NCI-H510A (cell line): ENCODE measurements at regions not wholly inside any gene's neighbourhood (a gene's known extent, or its start where the extent isn't known, plus 50 kb on each side); places are given as distances from the start of the nearest gene placed in this dataset.

Experiments used
- DNase-seq: peaks from one replicate; lab custom pipeline; 2025; lab: John Stamatoyannopoulos, UW

DNA sequence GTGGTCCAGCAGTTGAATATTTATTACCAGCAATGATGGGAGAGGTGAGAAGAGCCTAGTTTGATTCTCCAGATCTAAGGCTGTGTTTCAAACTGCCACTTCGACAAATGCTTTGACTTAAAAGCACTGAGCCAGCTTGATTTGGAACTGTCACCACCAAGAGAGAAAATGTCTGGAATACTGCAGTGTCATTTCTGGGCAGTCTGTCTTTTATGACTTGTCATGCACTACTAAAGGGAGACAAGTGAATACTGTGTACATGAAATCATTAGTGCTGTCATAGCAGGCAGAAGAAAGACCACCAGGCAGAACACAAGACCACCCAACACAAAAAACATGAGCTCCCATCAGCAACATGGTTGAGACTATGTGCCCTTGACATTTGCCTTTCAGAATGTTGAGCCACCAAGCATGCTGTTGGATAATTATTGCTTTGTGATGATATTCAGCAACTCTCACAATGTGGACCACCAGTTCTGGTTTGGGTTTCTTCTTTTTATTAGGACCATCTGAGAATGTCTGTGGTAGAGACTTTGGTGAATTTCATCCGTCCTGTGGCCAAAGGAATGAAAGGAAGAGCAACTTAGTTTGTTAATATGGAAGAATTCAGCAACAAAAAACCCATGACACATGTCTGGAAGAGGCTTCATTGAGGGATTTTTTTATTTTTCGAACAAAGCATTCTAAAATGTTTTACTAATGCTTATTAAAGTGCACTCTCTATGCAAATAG, 125.8 kb downstream of the NTMT2 start:
- DNase-seq: no peak

DNA sequence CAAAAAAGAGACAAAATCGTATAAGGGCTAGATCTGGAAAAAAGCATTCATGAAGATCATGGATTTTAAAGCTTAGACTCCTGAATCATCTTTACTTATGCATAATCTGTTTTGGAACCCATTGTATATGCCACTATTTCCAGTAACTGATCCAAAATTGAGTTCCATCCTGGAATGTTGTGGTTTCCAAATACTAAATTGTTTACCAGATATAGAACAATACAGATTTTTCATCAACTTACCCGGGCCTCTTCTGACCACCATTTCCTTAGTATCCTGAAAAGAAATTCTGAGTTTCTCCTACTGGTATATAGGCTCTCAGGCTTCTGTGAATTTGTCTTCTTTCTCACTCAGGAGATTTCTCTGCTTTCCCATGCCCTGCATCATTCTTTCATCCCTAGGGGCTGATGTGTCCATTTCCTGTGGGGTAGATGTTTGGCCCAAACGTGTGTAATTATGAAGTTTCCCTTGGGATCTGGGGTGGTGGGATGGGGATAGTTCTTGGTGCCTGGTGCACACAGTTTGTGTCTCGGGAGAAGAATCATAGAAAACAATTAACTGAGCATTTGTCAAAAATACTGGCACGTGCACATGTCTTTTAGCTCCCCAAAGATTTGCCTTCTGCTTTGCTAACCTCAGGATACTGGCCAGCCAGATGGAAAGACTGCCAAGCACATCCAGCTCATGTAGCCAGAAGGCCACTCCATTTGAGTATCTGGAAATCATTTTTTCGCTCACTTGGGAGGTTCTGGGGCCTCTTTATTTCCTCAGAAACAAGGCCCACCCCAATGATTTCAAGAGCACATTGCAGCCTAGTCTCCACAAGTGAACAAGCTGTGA, 127.8 kb downstream of the NTMT2 start:
- DNase-seq: no peak

DNA sequence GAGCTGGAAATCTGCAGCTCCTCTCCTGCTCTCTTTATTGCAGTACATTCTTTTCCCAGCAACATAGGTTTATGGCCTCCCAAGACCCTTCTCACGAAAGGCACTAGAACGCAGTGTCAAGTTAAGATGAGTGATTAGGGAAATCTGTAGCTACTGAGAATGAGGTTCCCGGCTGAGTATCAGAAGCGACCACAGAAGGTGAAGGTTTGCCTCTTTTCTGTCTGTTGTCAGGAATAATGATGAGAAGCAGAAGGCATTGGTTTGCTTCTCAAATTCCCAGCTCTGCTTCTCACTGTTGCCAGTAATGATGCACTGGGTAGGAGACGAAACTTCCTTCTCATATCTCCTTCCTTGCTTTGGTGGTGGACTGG, 128.4 kb downstream of the NTMT2 start:
- DNase-seq: no peak

DNA sequence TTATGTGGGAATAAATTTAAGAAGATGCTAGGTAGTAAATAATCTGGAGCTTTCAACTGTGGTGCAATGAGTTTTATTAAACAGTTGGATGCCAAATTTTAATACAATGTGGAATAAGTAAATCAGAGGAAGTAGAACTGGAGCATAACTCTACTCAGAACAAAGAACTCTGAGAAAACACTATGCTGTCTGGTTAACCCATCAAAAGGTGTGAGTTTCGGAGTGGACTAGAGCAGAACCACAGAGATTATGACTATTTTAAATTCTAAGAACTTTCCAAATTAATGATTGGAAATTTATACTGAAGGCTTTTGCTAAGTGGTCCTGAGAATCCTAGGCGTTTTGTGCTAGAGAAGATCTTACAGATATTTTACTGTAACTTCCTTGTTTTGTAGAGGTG, 132.2 kb downstream of the NTMT2 start:
- no peak for DNase-seq

DNA sequence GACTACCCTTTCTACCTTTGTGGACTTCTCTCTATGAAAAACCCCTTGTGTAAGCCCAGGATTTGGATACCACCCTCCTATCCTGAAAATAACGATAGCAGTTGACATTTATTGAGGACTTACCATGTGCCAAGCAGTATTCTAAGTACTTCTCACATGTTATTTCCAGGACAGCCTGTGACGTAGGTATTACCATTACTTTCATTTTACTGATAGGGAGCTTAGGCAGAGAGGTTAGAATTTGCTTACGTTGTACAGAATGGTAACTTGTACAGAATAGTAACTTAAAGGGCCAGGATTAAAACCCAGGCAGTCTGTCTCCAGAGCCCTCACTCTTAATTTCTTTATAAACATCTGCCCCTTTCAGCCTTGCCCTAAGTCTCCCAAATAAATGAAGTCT, 138.3 kb downstream of the NTMT2 start:
- no peak for DNase-seq

DNA sequence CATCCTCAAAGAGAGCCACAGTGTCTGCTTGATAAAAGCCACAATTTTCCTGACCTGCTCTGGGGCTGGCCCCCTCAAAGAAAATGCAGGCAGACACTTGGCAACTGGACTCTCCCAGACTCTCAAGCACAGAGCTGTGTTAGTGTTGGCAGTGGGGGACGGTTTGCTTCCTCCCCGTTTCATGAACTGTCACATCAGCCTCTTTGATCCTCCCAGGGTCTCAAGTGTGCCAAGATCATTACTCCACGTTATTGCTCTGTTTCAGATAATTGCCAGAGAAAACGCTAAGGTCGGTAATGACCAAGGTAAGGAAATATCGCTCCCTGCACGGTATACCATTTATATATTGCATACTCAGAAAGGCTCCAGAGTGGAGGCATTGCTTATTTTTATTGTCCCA, 138.8 kb downstream of the NTMT2 start:
- no peak for DNase-seq

DNA sequence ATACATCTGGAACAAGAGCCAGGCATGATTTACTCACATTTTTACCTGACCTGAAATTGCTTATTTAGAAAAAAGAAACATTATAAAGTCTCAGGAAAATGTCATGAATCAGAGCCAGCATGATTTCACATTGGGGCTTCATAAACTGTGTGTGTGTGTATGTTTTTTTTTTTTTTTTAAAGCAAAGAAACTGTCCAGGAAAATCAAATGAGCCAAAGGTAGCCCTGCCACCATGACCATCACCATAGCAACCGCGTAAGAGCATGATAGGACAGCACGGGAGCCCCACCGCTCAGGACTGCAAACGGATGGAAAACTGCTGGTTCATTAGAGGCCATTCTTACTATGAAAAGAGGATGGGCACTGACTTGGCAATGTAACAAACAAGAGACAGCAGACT, 139.2 kb downstream of the NTMT2 start:
- DNase-seq: no peak

DNA sequence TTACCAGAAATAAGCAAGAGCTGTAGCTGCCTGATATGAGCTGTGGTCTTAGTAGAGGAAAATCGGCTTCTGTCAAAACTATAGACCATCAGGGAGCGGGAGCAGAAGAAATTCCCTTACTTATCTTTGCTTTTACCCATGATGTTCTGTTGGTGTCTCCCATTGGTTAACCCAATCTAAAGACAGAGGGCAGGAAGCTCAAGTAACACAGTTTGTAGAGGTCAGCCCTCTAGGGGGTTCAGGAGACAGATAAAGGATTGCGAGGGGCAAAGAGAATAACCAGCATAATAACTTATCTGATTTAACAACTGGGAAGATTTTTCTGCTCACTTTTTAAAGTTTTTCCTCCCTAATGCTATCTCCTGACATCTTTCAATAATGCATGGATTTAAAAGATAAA, 142.4 kb downstream of the NTMT2 start:
- DNase-seq: no peak

DNA sequence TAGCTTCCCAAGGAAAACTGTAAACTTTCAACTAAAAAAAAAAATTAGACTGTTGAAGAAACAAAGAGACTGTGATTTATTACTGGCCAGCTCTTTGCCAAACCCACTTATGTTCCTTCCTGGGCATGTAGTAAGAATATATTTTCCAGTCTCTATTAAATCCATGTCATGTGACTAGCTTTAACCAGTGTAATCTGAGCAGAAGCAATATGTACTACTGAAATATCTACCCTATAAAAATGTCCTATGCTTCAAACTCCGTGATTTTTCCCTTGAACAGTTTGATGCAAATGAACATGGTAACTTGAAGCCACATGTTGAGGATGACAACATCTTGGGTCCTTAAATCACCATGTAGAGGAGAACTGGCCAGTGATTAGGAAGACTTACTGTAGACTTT, 144.5 kb downstream of the NTMT2 start:
- no peak for DNase-seq

DNA sequence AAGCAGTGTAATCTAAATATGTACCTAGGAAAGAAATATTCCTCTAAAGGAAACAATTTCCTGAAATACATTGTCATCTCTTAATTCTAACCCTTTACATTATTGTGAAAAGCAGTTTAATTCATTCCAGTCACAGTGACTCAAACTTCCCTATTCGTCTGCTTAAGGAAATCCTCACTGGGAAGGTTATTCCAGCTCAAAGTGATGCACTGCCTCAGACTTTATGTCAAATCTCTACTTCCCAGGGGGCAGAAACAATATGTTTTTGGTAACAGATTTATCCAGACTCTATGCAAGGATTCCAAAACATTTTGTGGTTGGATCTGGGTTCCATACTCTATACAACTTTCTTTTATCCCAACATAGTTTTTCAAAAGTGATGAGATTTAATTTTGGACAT, 145.2 kb downstream of the NTMT2 start:
- DNase-seq: no peak

DNA sequence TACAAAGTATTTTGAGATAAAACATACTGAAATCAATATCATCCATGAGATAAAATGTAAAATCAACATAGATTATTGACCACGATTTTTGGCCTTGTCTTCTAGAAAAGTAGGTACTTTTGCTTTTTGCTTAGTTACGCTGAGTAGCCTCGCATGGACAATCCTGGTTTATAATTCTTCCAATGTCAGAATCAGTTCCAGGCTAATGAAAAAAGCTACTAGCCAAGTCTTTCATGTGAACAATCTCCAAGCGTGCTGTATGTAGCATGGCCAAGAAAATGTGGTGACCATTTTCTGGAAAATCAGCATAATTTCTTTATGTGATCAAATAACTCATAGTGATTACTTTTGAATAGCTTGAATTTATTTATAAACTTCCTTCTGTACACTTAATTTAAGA, 145.8 kb downstream of the NTMT2 start:
- DNase-seq: no peak

DNA sequence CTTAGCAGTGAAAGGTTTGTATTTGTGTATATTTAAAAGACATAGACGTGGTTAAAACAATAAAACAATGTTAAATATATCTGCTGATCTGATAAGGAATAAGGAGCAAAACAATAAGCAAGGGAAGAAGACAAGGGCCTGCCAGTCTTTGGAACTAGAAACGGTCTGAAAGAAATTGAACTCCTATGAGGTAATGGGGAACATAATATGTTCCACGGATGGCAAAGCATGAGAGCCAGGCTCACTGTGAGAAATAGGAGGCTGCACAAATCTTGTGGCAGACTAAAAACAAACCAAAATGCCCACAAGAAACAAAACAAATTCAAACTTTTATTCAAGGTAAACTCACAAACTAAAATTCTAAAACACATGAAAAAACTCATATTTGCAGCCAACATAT, 150.5 kb downstream of the NTMT2 start:
- DNase-seq: no peak

DNA sequence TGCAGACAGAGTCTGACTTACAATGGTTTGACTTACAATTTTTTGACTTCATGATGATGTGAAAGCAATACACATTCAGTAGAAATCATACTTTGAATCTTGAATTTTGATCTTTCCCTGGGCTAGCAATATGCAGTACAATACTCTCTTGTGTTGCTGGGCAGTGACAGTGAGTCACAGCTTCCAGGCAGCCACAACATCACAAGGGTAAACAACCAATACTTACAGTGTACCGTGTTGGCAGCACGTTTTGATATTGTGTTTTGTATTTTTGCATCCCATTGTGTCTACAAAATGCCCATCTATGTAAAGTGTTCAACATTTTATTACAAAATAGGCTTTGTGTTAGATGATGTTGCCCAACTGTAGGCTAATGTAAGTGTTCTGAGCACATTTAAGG, 150.9 kb downstream of the NTMT2 start:
- no peak for DNase-seq

DNA sequence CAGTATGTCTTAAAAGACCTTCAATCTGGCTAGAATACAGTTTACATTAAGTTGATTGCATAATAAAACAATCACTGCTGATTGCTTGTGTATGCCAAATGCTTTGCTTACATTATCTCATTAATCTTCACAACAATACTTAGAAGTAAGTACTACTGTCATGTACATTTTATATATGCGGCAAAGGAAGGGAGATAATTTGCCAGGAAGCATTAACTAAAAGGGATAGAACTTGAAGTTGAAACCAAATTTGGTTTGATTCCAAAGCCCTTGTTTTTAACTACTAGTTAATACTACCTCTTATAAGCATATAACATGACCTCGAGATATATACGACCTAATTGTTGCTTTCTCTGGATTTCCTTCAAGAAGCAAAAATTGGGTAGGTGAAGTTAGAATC, 155.8 kb downstream of the NTMT2 start:
- no peak for DNase-seq

DNA sequence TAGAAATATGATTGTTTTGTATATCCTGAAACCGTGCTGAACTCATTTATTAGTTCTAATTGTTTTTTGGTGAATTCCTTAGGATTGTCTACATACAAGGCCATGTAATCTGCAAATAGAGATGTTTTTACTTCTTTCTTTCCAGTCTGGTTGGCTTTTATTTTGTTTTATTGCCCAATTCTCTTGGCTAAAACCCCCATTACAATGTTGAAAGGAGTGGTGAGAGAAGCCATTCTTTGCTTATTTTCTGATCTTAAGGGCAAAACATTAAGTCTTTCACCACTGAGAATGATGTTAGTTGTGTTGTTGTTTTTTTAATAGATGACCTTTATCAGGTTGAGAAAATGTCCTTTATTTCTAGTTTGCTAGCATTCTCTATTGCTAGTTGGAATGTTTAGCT, 157.3 kb downstream of the NTMT2 start:
- no peak for DNase-seq

DNA sequence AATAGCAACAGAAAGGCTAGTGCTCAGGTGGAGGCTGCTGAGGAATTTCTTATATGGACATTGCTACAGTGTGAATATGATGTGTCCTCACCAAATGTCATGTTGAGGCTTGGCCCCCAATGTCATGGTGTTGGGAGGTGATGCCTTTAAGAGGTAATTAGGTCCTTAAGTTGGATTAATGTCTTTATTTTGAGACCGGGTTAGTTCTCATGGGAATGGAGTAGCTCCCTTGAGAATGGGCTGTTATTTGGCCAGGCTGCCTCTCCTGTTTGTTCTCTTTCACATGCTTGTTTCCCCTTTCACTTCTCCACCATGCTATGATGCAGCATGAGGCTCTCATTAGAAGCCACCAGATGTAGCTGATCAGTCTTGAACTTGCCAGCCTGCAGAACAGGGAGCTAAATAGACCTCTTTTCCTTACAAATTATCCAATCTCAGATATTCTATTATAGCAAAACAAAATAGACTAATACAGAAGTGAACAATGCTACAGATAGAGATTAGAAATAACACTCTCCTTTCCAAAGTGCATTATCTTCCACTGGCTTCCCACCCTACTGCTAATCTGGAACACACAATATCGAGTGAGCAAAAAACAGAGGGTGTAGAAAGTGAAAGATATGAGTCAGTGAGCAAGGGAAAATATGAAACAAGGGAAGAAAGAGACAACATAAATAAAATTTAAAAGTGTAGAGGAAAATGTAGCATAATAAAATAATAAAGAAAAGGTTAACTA, 160.2 kb downstream of the NTMT2 start:
- no peak for DNase-seq

DNA sequence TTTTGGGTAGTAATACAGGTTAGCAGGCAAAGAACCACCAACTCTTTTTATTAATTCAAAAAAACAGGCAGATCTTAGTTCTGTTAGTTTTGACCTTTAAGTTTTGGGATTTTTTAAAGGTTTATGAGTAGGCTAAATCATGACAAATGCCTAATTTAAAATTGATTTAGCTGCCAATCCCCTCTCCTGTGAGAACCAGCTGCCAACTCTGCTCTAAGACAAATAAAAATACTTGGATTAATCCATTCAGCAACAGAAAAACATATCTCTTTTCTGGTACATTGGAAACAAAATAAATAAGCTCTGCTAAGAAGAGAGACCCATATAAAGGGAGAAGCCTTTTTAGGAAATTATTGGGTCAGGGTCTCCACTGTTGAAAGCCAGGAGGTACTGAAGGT, 160.8 kb downstream of the NTMT2 start:
- no peak for DNase-seq

DNA sequence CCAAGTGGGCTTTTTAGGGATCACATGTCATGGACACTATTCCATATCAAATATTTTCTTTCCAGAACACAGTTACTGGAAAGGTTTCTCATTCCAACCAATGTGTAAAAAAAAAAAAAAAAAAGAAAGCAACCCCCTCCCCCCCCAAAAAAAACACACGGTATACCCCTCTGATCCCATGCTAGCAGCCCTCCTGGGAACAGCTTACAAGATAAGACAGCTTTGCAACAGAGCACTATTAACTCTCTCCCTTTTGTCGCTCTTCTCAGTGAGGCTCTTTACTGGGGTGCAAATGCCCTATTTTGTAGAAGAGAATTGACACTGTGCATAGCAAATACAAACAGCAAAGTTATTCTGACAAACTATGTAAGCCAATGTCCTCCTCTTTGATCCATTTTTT, 161.2 kb downstream of the NTMT2 start:
- no peak for DNase-seq

DNA sequence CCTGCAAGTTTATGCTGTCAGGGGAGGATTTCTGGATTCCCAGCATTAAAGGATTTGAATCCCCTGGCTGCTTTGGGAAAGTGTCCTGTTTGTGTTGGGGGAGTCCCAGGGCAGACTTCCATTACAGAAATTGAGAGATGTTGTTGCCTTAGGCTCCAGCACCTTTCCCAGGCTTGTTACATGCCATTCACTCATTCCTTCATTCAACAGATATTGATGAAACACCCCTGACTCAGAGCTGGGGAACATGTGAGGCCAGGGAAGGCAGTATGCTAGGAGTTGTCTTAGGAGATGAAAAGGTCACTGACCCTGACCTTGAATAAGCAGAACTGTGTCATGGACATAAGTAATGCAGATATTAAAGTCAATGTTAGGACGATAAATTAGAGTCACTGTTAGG, 161.7 kb downstream of the NTMT2 start:
- no peak for DNase-seq

DNA sequence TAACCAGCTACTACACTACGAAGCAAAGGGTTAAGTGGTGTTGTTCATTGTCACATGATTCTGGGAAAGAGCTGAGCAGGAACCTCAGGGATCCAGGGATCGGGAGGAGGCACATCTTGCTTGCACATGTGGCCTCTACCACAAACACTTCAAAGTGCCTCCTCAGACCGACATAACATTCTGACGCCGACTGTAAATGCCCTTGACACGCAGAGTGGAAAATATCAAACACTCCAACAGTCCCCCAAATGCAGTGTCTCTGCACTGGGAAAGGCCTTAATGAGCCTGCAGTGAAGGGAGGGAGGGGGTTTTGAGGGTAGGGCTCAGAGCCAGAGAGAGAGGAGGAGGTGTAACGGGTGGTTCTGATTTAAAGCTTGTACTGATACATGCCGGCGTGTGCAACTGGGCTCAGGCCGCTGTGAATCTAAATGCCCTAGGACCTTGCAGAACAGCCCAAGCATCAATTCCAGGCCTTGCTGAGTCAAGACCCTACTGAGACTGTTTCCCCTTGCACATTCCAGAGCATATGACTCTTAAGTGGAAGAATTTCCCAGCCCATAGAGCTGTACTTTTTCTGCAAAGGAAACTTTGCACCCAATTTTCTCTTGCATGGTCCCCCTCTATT, 163.7 kb downstream of the NTMT2 start:
- DNase-seq: peak; percentile 4

DNA sequence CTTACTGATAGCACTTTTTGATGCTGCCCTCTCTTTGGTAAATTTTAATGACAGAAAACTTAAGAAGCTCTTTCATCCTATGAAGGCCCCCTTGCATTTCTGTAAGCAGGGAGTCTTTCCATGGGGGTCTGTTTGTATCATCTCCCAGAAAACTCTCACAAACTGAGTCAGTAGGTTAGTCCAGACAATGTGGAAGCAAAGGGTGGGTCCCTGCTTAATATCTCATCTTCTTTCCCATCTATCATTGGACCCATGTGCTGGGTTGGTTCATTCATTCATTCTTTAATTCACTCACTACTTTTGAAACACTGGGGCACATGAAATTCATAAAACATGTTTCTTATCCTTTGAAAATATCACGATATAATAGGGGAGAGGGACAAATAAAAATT, 164.3 kb downstream of the NTMT2 start:
- DNase-seq: no peak

DNA sequence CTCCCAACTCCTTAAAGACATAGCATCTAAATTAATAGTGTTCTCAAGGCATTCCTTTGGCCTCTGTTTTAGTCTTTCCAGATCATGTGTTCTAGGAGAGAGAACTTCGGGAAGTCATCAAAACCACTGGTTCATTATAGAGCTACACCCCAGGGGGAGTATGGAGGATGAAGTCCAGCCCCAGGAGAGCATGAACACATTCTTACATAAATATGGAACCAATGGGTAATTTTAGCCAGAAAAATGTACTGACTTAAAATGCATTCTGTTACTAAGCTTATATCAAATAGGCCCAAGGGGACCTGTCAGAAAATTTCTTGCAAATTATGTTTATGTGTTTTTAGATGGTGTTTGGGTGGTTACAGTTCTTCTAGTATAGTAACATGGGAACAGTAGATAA, 165.2 kb downstream of the NTMT2 start:
- no peak for DNase-seq

DNA sequence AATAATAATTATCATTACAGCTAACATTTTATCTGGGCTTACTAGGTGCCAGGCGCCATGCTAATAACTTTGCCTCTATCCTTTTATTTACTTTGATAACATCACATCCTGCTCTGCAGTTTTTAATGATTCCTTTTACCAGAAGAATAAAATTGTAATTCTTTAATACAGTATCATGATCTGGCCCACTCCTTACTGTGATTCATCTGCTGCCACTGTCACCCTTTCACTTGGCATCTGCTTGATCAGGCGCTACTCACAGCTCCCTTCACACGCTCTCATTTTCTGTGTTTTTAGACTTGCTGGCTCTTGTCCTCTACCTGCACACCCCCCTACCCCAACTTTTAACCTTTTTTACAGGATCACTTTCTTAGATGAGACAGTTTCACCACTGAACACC, 167.5 kb downstream of the NTMT2 start:
- DNase-seq: no peak
